ENCODE measurements at regions not wholly inside any gene's neighbourhood (a gene's known extent, or its start where the extent isn't known, plus 50 kb on each side); places are given as distances from the start of the nearest gene placed in this dataset.

DNA sequence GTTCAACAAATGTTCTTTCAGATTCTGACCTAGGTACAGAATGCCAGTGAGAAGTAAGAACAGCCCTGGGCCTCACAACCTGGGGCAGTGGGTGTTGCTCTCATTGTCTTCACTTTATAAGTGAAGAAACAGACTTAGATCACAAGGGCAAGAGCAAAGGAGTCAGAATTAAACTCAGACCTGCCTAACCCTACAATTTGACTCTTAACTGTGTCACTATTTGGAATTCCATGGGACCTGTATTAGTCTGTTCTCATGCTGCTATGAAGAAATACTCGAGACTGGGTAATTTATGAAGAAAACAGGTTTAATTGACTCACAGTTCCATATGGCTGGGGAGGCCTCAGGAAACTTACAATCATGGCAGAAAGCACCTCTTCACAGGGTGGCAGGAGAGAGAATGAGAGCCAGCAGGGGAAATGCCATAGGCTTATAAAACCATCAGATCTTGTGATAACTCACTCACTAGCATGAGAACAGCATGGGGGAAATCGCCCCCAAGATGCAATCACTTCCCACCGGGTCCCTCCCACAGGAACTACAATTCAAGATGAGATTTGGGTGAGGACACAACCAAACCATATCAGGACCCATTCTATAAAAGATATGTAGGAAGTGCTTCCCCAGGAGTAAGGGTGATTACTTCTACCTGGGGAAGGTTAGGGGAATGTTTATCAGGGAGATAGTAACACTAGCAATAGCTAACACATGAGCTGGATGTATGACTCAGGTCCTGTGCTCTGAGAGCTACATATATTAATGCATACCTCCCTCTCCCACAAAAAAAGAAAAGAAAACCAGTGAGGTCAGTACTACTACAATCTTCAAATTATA lies 270.1 kb downstream of the SOX9 start:
- TF ChIP-seq, protein P1, sequence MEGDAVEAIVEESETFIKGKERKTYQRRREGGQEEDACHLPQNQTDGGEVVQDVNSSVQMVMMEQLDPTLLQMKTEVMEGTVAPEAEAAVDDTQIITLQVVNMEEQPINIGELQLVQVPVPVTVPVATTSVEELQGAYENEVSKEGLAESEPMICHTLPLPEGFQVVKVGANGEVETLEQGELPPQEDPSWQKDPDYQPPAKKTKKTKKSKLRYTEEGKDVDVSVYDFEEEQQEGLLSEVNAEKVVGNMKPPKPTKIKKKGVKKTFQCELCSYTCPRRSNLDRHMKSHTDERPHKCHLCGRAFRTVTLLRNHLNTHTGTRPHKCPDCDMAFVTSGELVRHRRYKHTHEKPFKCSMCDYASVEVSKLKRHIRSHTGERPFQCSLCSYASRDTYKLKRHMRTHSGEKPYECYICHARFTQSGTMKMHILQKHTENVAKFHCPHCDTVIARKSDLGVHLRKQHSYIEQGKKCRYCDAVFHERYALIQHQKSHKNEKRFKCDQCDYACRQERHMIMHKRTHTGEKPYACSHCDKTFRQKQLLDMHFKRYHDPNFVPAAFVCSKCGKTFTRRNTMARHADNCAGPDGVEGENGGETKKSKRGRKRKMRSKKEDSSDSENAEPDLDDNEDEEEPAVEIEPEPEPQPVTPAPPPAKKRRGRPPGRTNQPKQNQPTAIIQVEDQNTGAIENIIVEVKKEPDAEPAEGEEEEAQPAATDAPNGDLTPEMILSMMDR (IDR thresholded peaks at IDR 0.05), result no peak

DNA sequence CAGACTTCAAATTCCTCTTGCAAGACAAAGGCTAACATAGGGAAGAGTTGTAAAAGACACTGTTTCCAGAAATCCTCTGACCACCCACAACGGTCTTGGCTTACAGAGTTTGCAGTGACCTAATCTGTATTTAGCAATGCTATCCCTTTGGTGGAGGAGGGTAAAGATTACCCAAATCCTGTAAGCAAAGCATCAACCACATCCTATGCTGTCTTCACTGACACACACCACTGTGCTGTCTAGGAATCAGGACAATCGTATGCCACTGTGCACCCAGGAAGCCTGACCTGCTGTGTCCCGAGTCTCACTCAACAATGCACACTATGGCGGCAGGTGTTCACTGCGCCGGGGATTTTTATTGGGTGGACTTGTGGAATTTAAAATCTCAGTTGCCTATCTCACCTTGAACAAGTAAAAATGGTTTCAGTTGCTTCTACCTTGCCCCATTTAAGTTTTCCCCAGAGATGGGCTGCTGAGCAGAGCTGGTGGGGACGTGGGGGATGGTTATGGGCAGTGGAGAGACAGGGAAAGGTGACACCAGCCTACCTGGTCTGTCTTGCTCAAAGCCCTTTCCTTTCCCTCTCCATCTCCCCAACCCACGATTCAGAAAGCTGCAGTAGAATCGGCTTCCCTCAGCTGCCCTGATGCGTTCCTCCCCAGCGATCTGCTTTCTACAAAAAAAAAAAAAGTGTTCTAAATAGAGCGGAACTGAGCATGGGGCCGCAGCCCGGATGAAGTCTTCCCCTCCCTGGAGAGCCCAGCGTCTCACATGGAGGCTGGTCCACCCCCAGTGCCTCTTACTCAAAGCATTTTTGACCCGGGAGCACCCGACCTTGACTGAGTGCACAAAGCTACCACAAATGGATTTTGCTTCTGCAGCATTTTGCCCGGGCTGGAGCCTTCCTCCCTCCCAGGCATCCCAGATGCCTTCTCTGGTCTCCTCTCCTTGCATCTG lies 271.5 kb downstream of the SOX9 start:
- TF ChIP-seq, protein P1 (IDR thresholded peaks at IDR 0.05), result no peak

DNA sequence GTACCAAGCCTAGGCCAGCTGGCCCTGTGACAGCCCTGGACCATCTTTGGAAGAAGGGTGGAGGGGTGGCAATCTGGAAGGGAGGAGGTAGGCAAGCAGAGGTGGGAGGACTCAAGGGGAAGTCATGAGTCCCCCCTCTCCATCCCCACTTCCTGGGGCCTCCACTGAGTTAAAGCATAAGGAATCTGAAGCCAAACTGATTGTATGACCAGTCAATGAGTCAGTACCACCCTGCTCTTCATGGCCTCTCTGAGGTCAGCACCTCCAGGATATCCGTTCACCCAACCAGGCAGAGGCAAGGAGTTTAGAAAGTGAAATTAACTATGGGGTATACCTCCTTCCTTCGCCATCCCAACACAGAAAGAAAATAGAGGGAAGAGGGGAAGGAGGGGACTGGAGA lies 272.7 kb downstream of the SOX9 start:
- TF ChIP-seq, protein P1 (IDR thresholded peaks at IDR 0.05), result no peak

DNA sequence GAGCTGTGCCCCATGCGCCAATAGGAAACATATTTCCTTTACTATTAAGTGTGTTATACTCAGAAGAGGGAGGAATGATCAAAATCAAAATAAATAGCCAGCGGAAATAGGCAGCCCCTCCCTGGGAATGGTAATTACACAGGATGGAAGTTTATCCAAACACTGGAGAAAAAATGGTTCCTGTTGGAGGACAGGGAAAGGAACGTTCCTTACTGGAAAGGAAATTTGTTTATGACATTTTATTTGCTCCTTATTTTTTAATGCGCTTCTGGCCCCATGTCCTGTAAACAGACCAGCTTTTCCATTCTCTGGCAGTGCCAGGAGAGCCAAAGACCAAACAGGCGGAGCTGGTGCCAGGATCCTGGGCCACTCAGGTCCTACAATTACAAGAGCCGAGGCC lies 273.7 kb downstream of the SOX9 start:
- TF ChIP-seq, protein P1 (IDR thresholded peaks at IDR 0.05), result no peak

DNA sequence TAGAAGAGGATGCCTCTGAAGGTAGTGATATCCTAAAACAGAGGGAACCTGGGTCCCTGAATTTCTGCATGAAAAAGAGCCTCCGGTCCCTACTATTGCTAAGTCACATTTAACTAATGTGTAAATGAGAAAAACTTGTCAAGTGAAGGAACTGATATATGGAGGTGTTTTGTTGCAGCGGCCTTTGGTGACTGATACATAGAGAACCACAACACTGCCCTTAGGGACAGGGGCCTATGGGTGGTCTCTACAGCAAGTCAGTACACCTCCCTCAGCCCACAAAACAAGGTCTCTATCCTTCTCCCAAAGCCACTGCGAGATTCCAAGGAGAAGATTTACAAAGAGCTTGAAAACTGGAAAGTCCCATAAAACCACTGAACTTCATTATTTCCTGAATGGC lies 275.3 kb downstream of the SOX9 start:
- TF ChIP-seq, protein P1 (IDR thresholded peaks at IDR 0.05), result no peak

DNA sequence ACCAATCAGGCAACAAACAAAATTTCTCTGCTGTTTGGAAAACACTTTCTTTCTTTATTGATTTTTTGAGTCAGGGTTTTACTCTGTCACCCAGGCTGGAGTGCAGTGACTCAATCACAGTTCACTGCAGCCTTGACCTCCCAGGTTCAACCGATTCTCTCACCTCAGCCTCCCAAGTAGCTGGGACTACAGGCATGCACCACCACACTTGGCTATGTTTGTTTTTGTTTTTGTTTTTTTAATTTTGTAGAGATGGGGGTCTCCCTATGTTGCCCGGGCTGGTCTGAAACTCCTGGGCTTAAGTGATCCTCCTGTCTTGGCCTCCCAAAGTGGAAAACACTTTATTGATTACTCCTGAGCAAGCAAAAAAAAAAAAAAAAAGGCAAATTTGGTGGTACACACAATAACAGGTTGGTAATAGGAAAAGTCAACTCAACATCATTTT lies 276.4 kb downstream of the SOX9 start:
- TF ChIP-seq, protein P1 (IDR thresholded peaks at IDR 0.05), result no peak

DNA sequence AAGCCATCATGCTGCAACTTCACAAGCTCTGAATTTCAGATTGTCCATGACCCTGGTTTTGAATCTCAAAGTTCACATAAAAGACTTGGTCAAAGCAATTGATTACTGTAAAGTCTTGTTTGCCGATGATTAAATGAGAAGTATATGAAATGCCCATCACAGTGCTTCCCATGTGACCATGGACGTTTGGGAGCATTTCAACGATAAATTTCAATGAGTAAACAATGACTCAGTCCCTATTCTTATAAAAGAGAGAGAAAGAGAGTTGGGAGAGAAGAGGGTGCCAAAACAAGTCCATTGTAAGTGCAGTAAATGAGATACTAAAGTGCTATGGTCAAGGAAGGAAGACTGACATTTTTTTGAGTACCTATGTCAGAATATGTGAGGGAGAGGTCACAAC lies 276.9 kb downstream of the SOX9 start:
- TF ChIP-seq, protein P1 (IDR thresholded peaks at IDR 0.05), result no peak
